ENCODE measurements at regions not wholly inside any gene's neighbourhood (a gene's known extent, or its start where the extent isn't known, plus 50 kb on each side); places are given as distances from the start of the nearest gene placed in this dataset.

- DNase-seq (ENCODE audit: low read depth in 3 of 3), result no peak
These were observed 1097.8 kb downstream of the TTLL7 start for GRCh38 chr1:82901118-82901517.

DNA sequence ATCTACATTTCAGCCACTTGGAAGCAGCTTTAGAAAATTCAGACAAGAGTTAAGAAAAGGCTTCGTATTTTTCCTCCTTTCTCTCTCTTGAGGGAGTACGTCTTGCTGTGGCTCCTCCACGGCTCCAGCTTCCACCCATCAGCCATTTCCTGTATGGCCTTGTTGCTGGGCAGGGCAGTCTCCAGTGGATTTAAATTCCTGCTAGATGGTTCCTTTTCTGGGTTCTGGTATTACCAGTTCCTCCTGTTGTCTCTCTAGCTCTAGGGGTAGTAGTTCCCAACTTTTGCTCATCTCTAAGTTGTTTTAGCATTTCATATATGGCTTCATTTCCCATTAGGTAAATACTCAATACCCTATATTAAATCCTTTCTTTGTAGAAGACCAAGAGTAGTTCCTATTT, 1098.3 kb downstream of the ADGRL2 start:
- DNase-seq (ENCODE audit: low read depth in 3 of 3), result no peak

- no peak for DNase-seq (ENCODE audit: low read depth in 3 of 3)
These were observed 1096.8 kb downstream of the ADGRL2 start for GRCh38 chr1:82897549-82897948.

GRCh38 chr1:82896036-82896435, 1095.3 kb downstream of the ADGRL2 start:
- DNase-seq (ENCODE audit: low read depth in 3 of 3), result no peak

- DNase-seq (ENCODE audit: low read depth in 3 of 3), result no peak
These were observed 1093.9 kb downstream of the ADGRL2 start for GRCh38 chr1:82894635-82895034.

DNA sequence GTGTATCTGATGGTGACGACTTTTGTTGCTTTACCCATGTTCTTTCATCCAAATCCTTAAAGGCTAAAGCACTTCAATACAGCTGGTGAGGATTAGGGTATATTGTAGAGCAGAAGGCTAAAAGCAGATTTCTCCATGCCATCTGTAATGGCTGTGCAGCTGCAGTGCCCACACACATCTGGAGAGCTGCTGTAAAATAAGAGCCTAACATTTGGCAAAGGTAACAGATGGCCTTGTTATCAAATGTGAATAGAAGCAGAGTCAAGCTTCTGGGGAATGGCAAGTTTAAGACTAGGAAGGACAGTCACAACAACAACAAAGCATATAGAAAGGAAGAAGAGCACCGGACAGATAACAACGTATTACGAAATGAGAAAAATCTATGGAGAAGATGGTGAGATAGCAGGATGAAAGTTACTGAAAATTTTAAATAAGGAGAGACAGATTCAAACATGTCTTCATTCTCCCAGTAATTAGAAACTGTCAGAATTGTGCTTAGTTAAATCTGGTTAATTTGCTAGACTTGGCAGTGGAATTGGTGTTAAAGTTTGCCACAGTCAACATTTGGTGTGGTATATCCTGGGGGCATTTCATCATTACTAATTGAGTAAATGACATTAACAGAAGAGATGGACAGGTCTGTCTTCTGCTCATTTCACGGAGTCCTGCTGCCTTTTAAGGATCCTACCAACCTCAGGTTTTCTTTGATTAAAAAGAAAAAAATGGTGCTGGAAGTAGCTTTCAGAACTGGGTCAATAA, 1093.2 kb downstream of the ADGRL2 start:
- DNase-seq (ENCODE audit: low read depth in 3 of 3), result no peak

- no peak for DNase-seq (ENCODE audit: low read depth in 3 of 3)
These were observed 1079.8 kb downstream of the ADGRL2 start for GRCh38 chr1:82880506-82880905.

- no peak for DNase-seq (ENCODE audit: low read depth in 3 of 3)
These were observed 1079.1 kb downstream of the ADGRL2 start for GRCh38 chr1:82879701-82880305.

GRCh38 chr1:82875170-82875569, 1074.4 kb downstream of the ADGRL2 start:
- DNase-seq (ENCODE audit: low read depth in 3 of 3), result no peak

GRCh38 chr1:82874041-82874440, 1073.3 kb downstream of the ADGRL2 start:
- DNase-seq (ENCODE audit: low read depth in 3 of 3), result no peak

DNA sequence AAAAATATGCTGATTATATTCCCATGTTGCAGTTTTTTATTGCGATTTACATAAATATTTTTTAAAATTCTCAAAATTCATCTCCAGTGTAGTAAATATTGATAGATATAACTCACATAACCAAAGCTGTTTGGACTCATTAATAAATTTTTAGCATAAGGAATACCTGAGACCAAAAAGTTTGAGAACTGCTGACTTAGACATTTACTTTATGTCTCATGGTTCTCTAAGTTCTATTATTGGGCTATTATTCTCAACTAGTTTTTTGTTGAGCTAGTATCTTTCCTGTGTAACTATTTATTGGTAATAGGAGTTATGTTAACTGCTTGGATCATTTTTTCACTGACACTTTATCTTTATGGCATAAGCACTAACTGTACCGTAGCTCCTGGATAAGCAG, 1069.6 kb downstream of the ADGRL2 start:
- DNase-seq (ENCODE audit: low read depth in 3 of 3), result no peak

GRCh38 chr1:82867781-82868180, 1067.0 kb downstream of the ADGRL2 start:
- no peak for DNase-seq (ENCODE audit: low read depth in 3 of 3)

- DNase-seq (ENCODE audit: low read depth in 3 of 3), result no peak
These were observed 1061.0 kb downstream of the ADGRL2 start for GRCh38 chr1:82861749-82862148.

DNA sequence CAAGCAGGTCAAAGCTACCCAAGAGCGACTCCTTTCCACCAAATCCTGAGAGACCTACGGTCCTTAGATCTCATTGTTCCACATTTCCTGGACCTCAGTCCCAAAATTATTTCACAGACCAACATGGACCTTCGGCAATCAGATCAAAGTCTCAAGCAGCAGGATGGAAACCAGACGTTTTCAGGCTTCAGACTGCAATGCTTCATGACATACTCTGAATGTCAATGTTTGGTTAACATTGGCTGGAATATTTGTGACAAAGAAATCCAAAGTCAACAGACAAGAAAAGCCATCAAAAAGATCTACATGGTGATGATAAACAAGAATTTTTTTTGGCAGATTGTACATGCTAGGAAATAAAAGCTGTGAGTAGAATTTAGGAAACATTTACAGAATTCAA, 1057.3 kb downstream of the ADGRL2 start:
- no peak for DNase-seq (ENCODE audit: low read depth in 3 of 3)

DNA sequence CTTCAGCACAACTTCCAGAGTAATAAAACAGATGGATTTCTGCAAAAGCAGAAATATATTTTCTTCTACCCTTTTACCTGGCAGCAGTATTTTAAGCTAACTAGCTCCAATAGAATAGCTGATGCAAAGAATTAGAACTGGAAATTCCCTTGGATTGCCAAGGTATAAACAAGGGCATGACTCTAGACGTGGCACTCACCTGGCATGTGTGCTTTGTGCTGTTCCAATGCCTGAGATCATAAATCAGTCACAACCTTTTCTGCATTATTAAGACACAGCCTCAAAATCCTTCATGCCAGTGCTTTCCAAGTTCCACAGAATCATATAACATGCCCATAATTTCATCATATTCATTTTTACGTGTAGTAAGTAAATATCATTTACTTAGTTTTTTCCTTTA, 1048.7 kb downstream of the ADGRL2 start:
- DNase-seq (ENCODE audit: low read depth in 3 of 3), result no peak

DNA sequence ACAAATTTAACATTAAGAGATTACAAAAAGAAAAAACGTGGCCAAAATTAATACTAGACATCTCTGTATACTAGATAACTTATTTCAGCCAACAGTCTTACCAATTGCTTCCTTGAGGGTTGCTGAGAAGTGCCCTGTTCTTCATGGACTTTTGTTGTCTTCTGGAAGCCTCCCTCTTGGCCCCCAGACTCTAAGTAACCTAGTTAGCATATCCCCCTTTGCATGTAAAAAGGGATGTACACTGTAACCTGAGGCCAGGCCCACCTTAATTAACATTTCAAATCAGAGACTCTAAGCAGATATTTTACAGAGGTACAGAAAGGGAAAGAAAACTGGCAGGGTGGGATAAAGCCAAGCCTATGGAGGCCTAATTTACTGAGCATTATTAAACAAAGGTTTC, 1047.3 kb downstream of the ADGRL2 start:
- no peak for DNase-seq (ENCODE audit: low read depth in 3 of 3)

GRCh38 chr1:82845866-82846265, 1045.1 kb downstream of the ADGRL2 start:
- no peak for DNase-seq (ENCODE audit: low read depth in 3 of 3)

DNA sequence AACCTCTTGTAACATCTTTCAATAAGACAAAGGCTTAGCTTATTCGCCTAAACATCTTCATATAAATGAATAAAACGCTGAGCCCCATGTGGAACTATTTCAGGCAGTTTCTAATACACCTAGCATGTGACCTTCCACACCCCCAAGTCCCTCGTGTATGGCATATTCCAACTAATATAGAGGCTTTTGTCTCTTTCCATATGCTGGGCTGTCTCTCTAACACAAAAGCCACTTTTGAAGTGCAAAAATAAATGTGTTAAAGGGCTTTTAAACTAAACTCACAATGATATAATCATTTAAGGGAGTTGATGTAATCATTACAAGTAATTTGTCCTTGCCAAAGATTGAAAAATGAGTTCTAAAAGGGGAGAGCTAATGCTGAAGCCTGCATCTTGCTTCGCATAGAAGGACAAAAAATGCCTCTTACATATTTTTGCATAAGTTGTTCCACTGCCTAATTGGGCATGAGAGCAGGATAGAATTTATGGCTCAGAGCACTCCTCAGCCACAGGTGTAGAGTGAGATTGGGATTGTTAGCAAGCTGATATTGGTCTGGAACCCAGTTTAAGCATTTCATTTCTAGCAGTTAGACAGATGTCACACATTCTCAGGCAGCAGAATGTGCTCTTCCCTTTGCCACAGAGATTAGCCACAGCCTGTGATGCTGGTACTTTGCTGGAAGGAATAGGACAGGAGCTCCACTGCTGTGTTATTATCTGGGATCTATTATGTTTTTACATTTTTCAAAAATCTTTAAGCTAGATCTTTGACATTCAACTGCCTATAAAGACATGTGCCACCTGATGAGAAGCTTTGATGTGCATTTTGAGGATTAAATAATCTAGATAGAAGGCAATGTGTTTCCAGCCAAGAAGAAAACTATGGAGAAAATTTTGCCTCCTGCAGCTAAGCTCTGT, 1044.4 kb downstream of the ADGRL2 start:
- DNase-seq (ENCODE audit: low read depth in 3 of 3), result no peak

- DNase-seq (ENCODE audit: low read depth in 3 of 3), result no peak
These were observed 1043.7 kb downstream of the ADGRL2 start for GRCh38 chr1:82844447-82844846.

DNA sequence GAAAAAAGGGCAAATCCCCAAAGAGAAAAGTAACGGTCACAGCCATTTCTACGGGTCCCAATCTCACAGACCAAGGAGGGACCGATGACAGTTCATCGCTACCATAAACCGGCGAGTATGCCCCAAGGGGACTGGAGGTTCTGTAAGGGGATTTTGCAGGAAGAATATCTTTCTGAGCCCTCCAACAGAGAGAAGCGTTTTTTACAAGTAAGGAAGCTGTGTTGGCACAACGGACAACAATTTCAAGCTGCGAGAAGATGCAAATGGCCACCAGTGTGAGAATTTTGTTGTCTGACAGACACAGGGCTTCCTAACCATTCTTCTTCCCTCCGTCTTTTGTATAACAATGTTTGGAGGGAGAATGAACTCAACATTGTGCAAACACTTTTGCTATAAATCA, 1043.1 kb downstream of the ADGRL2 start:
- DNase-seq (ENCODE audit: low read depth in 3 of 3), result no peak

GRCh38 chr1:82840192-82840591, 1039.5 kb downstream of the ADGRL2 start:
- no peak for DNase-seq (ENCODE audit: low read depth in 3 of 3)

DNA sequence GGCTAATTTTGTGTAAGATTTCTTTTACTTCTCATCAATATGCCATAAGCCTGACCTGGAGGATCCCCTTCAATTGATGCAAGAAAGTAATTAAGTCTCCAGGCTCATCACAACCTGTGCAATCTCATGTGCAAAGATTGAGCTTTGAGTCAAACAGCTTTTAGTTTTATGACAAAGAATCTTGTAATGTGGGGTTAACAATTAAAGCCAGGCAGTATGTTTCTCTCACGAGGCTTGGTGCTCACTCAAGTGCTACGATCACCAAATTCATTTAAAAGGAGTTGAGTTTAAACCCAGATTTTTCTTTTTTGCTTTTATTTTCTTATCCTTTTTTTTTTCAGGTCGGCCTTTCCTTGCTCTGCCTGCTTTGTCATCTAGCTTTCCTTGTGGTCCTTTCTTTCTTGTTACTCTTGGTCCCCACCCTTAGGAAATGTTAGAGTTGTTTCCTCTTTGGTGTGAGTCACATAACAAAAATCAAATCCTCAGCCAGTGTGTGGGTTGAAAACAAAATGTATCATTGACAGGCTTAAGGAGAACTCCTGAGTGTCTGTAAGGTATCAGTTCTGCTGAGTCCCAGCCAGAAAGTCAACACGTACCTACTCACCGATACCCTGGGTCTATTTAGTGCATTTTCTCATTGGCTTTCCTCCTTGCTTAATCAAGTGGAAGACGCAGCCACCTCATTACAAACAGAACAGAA, 1037.2 kb downstream of the ADGRL2 start:
- no peak for DNase-seq (ENCODE audit: low read depth in 3 of 3)
